ENCODE measurements at regions not wholly inside any gene's neighbourhood (a gene's known extent, or its start where the extent isn't known, plus 50 kb on each side); places are given as distances from the start of the nearest gene placed in this dataset.

DNA sequence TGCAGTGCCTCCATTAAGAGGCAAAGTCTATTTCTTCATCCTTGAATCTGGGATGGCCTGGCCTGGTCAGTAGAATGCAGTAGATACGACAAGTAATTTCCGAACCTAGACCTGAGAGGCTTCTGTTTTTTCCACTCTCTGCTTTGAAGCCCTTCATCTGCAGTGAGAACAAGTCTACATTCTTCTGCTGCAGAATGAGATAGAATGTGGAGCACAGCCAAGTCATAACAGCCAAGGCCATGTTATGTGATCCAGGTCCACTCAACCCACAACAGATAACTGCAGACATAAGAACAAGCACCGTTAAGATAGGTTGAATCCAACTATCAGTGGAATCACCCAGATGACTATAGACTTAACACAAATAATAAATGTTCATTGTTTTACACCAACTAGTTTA is 1297.7 kb downstream of the C4orf33 start:
- DNase-seq, result peak; percentile 27

GRCh38 chr4:130395871-130396270 is 1299.9 kb downstream of the C4orf33 start:
- DNase-seq, result no peak

- no peak for DNase-seq
These were observed 1307.3 kb downstream of the C4orf33 start for GRCh38 chr4:130403221-130403620.

- no peak for DNase-seq
These were observed 1320.3 kb downstream of the C4orf33 start for GRCh38 chr4:130416228-130416627.

GRCh38 chr4:130419211-130419975 is 1323.4 kb downstream of the C4orf33 start:
- no peak for DNase-seq

- peak; percentile 61 for DNase-seq
These were observed 1326.3 kb downstream of the C4orf33 start for GRCh38 chr4:130422261-130422660.

DNA sequence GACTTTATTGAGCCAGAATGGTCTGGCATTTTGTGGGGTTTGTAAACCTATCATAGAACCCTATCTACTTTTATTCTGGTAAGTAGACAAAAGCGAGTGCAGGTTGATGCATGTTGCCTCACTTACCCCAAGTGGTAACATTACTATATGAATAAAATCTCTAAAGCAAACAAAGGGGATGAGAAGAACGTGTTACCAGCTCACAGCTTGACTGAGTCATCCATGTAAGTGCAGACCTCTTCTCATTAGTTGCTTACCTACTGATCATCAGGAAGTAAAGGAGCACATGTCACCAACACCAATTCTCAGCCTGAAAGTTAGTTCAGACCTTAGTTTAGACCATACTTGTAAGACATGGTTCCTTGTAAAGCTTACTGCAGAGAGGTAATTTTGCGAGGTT is 1328.3 kb downstream of the C4orf33 start:
- no peak for DNase-seq

DNA sequence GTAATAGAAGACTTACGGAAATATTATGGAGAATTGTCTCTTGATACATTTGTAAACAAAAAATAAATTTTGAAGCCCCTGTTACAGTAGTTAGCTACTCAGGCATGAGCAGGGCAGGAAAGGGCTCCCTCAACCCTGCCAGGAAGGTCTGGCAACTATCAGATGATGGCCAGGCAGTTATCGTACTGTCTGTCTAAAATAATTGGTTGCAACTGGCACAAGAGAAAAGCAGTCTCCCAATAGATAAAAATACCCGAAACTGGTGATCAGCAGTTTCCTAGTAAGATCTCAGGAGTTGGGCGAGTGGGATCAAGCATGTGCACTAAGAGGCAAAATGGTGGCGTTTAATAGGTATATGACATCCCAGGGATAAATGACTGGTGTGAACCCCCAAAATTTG is 1336.3 kb downstream of the C4orf33 start:
- no peak for DNase-seq

DNA sequence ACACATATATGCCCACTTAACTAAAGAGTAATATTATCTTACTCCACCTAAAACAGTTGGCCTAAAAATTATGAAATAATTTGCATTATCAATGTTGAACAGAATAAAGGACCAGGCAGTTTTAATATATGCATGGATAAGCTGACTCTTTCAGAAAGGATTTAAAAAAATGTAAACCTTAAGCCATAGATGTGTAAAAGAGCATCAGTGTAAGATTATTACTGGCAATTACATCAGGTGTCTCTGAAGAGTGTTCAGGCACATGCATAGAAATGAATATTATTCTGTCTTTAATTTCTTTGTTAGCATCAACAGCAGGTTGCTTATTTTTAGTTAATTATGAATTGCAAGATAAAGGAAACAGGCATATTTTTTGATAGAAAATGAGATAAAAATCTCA is 1353.8 kb downstream of the C4orf33 start:
- no peak for DNase-seq

DNA sequence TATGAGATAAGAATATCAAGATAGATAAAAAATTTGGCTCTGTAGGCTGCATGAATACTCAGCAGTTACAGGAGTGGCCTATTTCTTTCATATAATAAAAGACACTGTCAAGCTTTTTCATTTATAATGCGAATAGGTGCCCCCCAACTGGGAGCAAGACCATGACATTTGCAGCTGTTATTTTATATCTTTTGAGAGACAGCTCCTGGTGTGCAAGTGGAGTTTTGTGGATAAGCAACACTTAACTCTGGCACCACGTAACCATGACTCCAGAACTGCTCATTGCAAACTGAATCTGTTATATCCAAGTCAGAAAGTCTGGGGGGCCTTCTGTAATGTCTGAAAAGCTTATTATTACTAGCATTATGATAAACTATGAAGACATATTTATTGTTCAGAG is 1372.4 kb downstream of the C4orf33 start:
- DNase-seq, result no peak

GRCh38 chr4:130478406-130478805 is 1382.5 kb downstream of the C4orf33 start:
- DNase-seq, result no peak

DNA sequence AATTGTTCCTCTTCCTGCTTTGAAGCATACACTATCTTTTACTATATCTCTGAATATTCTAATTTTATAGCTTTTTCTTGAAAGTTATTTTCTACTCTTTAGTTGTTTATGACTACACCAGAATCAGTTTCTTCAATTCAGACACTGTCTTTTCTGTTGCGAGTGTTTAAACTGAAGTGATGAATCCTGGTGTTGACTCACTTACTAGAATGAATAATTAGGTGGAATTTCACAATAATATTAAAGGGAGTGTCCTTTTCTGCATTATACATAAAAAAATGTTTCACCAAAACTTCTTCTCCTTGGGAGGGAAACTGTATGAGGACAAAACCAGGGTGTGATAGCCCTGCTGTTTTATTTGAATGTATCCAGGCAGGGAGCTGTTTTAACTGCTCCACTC is 1383.1 kb downstream of the C4orf33 start:
- DNase-seq, result no peak

DNA sequence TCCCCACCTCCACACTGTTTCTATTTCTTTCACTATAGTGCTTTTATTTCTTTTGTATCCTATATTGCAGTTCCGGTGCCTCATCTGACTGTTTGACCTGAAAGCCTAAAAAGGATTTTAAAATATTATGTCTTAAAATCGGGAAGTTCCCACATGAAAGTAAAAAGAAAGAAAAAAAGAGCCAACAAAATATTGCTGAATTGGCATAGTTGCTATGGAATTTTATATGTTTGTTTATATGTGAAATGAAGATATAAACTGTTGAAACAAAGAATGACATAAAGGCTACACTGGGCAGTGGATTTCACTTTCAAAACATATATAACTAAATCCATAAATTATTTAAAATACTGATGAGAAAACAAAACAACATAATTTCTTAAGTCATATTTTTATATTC is 1383.7 kb downstream of the C4orf33 start:
- no peak for DNase-seq

GRCh38 chr4:130484826-130485225 is 1388.9 kb downstream of the C4orf33 start:
- DNase-seq, result no peak

GRCh38 chr4:130485371-130485770 is 1389.4 kb downstream of the C4orf33 start:
- no peak for DNase-seq

DNA sequence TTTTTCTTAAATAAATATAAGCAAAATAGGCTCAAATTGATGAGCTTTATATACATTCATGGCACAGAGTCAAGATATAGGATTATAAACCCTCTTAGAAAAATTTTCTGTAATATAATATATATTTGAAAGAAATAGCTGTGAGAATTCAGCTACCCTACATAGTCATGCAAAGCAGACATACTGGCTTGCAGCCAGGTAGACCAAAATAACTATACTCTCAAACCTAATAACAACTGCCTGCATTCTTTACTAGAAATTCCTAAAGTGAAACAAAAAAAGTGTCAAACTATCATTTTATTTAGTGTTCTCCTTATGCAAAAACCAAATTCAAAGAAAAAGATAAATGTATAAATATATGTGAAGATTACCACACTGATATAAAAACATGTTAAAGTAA is 1390.2 kb downstream of the C4orf33 start:
- DNase-seq, result no peak

- no peak for DNase-seq
These were observed 1390.9 kb downstream of the C4orf33 start for GRCh38 chr4:130486841-130487240.

- no peak for DNase-seq
These were observed 1414.7 kb downstream of the C4orf33 start for GRCh38 chr4:130510661-130511060.

DNA sequence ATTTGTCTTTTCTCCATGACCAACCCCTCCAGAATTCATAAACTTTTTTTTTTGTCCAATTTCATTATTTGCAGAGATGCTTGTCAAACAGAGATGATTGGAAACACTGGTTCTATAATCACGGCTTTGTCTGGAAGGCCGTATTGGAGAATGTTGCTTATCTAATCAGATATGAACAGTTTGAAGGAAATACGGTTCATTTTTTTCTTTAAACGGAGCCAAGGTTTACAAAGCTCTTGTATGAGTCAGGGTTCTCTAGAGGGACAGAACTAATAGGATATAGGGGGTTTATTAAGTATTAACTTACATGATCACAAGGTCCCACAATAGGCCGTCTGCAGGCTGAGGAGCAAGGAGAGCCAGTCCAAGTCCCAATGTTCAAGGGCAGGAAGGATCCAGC is 1415.8 kb downstream of the C4orf33 start:
- DNase-seq, result no peak

DNA sequence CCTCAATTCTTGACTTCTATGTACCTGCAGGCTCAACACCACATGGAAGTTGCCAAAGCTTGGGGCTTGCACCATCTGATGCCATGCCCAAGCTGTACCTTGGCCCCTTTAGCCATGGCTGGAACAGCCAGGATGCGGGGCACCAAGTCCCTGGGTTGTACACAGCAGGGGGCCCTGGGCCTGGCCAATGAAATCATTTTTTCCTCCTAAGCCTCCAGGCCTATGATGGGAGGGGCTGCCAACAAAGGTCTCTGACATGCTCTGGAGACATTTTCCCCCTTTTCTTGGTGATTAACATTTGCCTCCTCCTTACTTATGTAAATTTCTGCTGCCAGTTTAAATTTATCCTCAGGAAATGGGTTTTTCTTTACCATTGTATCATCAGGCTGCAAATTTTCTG is 1428.1 kb downstream of the C4orf33 start:
- DNase-seq, result no peak

GRCh38 chr4:130530505-130530904 is 1434.6 kb downstream of the C4orf33 start:
- no peak for DNase-seq

GRCh38 chr4:130534651-130535050 is 1438.7 kb downstream of the C4orf33 start:
- no peak for DNase-seq

GRCh38 chr4:130542953-130543352 is 1447.0 kb downstream of the C4orf33 start:
- DNase-seq, result peak; percentile 31

GRCh38 chr4:130545171-130545570 is 1449.2 kb downstream of the C4orf33 start:
- peak; percentile 47 for DNase-seq

DNA sequence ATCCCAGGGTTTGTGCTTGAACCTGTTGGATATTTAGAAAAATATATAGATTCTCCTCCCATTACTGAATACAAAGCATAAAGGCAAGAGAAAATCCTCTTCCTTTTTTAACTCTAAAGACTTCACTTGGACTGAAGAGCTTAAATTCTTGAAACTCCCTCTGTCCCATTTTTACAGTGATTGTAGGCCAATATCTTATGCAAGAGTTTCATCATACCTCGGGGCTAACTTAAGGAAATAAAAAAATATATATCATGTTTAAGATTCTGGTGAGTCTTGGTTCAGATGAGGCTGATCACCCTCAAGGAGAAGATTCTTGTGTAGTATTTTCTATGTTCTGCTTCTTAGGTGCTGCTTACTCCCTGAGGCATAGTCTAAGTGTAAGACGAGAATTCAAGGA is 1449.6 kb downstream of the C4orf33 start:
- peak; percentile 37 for DNase-seq

All from OCI-M1 (cell line).